ENCODE measurements at regions not wholly inside any gene's neighbourhood (a gene's known extent, or its start where the extent isn't known, plus 50 kb on each side); places are given as distances from the start of the nearest gene placed in this dataset.

DNA sequence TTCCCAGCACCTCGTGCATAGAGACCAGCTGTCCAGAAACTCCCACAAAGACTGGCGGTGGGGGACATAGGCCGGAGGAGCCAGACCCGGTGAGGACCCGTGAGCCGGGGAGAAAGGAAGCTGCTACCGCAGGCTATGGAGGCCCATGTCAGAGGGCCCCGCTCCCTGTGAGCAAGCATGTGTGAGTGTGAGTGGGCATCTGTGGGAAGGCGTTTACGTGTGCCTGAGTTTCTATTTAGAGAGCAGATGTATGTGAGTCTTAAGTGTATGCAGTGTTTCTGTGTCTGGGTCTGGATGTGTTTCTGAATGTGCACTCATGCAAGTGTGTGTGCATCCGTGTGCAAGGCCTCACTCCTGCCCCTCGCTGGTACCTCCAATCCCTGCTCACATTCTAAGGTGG, 187.8 kb upstream of the RAB6C start:
- no peak overlapping the region for H3K27ac ChIP-seq (ENCODE audit: insufficient read depth, low read length)
- no peaks in the 10 kb centered on the region for H3K36me3 ChIP-seq (ENCODE audit: control insufficient read depth, insufficient read depth, low read length)
- no peak overlapping the region for H3K4me3 ChIP-seq (replicated peaks in 1 of 4; ENCODE audit: control extremely low read depth in 1 of 4, insufficient read depth in 1 of 4, low read depth in 3 of 4, low read length in 4 of 4)
- H3K4me2 ChIP-seq (ENCODE audit: extremely low read depth, insufficient read depth, low read length) = no peak overlapping the region
- no peak for TF ChIP-seq EZH2 (IDR thresholded peaks at IDR 0.05; ENCODE audit: low read length, missing control alignments)
- TF ChIP-seq, protein P1, sequence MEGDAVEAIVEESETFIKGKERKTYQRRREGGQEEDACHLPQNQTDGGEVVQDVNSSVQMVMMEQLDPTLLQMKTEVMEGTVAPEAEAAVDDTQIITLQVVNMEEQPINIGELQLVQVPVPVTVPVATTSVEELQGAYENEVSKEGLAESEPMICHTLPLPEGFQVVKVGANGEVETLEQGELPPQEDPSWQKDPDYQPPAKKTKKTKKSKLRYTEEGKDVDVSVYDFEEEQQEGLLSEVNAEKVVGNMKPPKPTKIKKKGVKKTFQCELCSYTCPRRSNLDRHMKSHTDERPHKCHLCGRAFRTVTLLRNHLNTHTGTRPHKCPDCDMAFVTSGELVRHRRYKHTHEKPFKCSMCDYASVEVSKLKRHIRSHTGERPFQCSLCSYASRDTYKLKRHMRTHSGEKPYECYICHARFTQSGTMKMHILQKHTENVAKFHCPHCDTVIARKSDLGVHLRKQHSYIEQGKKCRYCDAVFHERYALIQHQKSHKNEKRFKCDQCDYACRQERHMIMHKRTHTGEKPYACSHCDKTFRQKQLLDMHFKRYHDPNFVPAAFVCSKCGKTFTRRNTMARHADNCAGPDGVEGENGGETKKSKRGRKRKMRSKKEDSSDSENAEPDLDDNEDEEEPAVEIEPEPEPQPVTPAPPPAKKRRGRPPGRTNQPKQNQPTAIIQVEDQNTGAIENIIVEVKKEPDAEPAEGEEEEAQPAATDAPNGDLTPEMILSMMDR (conservative IDR thresholded peaks at IDR 0.05 in 1 of 2, IDR thresholded peaks at IDR 0.05 in 1 of 2; ENCODE audit: low read depth in 1 of 2, low read length in 2 of 2) = no peak
- H3K79me2 ChIP-seq (ENCODE audit: control insufficient read depth, insufficient read depth, low read length) = no peaks in the 10 kb centered on the region
- H2AFZ ChIP-seq (ENCODE audit: low read length) = no peak overlapping the region
- H4K20me1 ChIP-seq (ENCODE audit: control insufficient read depth, extremely low read depth, insufficient read depth, low read length) = no peaks in the 10 kb centered on the region
- no peaks in the 10 kb centered on the region for H3K9me3 ChIP-seq (ENCODE audit: control insufficient read depth, insufficient read depth, low read depth, low read length)
- no peak for DNase-seq (ENCODE audit: low read depth in 2 of 2)
- no peaks in the 10 kb centered on the region for H3K4me1 ChIP-seq (ENCODE audit: control insufficient read depth, extremely low read depth, insufficient read depth, low read length)
- no peak overlapping the region for H3K9ac ChIP-seq (ENCODE audit: insufficient read depth, low read length)
- no peaks in the 10 kb centered on the region for H3K27me3 ChIP-seq (ENCODE audit: control insufficient read depth, insufficient read depth, low read length)

DNA sequence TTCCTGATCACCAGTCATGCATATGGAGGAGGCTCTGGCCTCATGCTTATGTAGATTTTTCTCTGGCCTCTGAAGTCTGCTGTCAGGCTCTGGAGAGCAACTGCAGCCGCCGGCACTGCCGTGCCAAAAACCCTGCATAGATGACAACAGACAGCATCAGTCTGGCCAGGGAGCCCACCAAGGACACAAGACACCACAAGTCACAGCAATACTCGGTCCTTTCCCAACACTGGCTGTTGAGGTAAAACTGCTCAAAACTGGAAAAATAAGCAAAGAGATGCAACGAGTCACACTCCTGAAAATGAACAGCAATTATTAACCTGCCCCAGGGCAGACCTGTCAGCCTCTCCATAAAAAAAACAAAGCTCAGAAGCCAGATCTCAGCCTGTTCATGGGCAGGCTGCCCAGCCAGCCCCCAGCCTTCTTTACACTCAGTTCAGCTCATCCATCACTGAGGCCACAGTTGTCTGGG, 186.0 kb upstream of the RAB6C start:
- Histone ChIP-seq H3K4me1 (ENCODE audit: control insufficient read depth, extremely low read depth, insufficient read depth, low read length) (no peaks in the 10 kb centered on the region), H2AFZ (ENCODE audit: low read length) (no peak overlapping the region), H3K9ac (ENCODE audit: insufficient read depth, low read length) (no peak overlapping the region), H4K20me1 (ENCODE audit: control insufficient read depth, extremely low read depth, insufficient read depth, low read length) (no peaks in the 10 kb centered on the region), H3K27ac (ENCODE audit: insufficient read depth, low read length) (no peak overlapping the region), H3K4me2 (ENCODE audit: extremely low read depth, insufficient read depth, low read length) (no peak overlapping the region), H3K36me3 (ENCODE audit: control insufficient read depth, insufficient read depth, low read length) (no peaks in the 10 kb centered on the region), H3K27me3 (ENCODE audit: control insufficient read depth, insufficient read depth, low read length) (no peaks in the 10 kb centered on the region), H3K4me3 (replicated peaks in 1 of 4; ENCODE audit: control extremely low read depth in 1 of 4, insufficient read depth in 1 of 4, low read depth in 3 of 4, low read length in 4 of 4) (no peak overlapping the region), H3K79me2 (ENCODE audit: control insufficient read depth, insufficient read depth, low read length) (no peaks in the 10 kb centered on the region), H3K9me3 (ENCODE audit: control insufficient read depth, insufficient read depth, low read depth, low read length) (no peaks in the 10 kb centered on the region)
- DNase-seq (ENCODE audit: low read depth in 2 of 2) = no peak
- TF ChIP-seq, protein P1 (conservative IDR thresholded peaks at IDR 0.05 in 1 of 2, IDR thresholded peaks at IDR 0.05 in 1 of 2; ENCODE audit: low read depth in 1 of 2, low read length in 2 of 2) = no peak
- no peak for TF ChIP-seq EZH2 (IDR thresholded peaks at IDR 0.05; ENCODE audit: low read length, missing control alignments)

DNA sequence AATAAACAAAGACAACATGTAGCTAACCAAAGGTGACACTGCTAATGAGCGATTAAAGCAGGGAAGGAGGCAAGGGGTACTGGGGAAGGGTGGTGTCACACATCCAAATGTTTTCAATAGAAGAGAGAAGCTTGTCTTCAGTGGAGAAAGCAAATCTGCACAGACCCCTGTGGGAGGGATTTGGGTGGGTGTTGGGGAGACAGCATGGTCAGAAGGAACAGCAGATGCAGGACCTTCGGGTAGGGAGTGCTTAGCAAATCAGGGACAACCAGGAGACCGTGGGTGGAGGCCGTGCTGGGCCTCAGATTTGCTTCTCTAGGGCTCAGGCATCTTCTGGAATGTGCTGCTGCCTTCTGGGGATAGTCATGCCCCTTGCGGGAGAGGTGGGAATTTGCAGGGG, 185.3 kb upstream of the RAB6C start:
- TF ChIP-seq, protein P1 (conservative IDR thresholded peaks at IDR 0.05 in 1 of 2, IDR thresholded peaks at IDR 0.05 in 1 of 2; ENCODE audit: low read depth in 1 of 2, low read length in 2 of 2) = no peak
- TF ChIP-seq EZH2 (IDR thresholded peaks at IDR 0.05; ENCODE audit: low read length, missing control alignments) = no peak
- DNase-seq (ENCODE audit: low read depth in 2 of 2) = no peak

More for the DNA sequence above, 185.3 kb upstream of the RAB6C start:
- Histone ChIP-seq H3K4me2 (ENCODE audit: extremely low read depth, insufficient read depth, low read length) (no peak overlapping the region), H3K36me3 (ENCODE audit: control insufficient read depth, insufficient read depth, low read length) (no peaks in the 10 kb centered on the region), H2AFZ (ENCODE audit: low read length) (no peak overlapping the region), H3K9me3 (ENCODE audit: control insufficient read depth, insufficient read depth, low read depth, low read length) (no peaks in the 10 kb centered on the region), H3K27ac (ENCODE audit: insufficient read depth, low read length) (no peak overlapping the region), H4K20me1 (ENCODE audit: control insufficient read depth, extremely low read depth, insufficient read depth, low read length) (no peaks in the 10 kb centered on the region), H3K9ac (ENCODE audit: insufficient read depth, low read length) (no peak overlapping the region), H3K4me3 (replicated peaks in 1 of 4; ENCODE audit: control extremely low read depth in 1 of 4, insufficient read depth in 1 of 4, low read depth in 3 of 4, low read length in 4 of 4) (no peak overlapping the region), H3K4me1 (ENCODE audit: control insufficient read depth, extremely low read depth, insufficient read depth, low read length) (no peaks in the 10 kb centered on the region), H3K79me2 (ENCODE audit: control insufficient read depth, insufficient read depth, low read length) (no peaks in the 10 kb centered on the region), H3K27me3 (ENCODE audit: control insufficient read depth, insufficient read depth, low read length) (no peaks in the 10 kb centered on the region)
